Cardiac septum (tissue), 1 donor: ENCODE measurements at regions not wholly inside any gene's neighbourhood (a gene's known extent, or its start where the extent isn't known, plus 50 kb on each side); places are given as distances from the start of the nearest gene placed in this dataset.

Source experiments
- DNase-seq: peaks from one replicate; pipeline ENCODE4 v3.0.0-alpha.2; 2020; ENCODE audit warnings: low spot score
- intact Hi-C: fragments of 100-400 bp; cut with DNase I; formaldehyde crosslinking; loops from one replicate; pipeline ENCODE4 v1.14.0; 2022
- donor health status: DM: no; HTN: no; CAD: no.

DNA sequence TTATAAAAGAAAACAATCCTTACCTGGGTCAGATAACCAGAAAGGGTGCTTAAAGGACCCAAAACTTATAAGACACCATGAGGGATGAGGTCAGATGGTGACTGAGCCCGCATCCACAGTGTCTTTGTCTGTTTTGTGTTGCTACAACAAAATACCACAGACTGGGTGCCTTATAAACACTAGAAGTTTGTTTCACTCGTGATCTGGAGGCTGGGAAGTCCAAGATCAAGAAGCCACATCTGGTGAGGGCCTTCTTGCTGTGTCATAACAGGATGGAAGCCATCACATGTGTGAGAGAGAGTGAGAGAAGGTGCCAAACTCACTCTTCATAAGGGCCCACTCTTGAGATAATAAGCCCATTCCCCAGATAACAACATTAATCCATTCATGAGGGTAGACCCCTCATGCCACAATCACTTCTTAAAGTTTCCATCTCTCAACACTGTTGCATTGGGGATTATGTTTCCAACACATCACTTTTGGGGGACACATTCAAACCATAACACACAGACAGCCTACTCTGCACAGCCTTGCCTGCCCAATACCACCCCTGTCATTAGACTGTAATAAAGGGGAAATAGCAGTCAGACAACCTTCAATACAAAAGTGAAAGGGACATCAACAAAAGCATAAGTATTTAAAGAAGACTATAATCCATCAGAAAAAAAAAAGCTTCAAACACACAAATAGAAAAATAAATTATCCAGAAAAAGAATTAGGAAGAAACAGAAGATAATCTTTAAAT, 249.8 kb downstream of the ANAPC1 start:
- DNase-seq: no peak
- intact Hi-C loops: no loop called here

DNA sequence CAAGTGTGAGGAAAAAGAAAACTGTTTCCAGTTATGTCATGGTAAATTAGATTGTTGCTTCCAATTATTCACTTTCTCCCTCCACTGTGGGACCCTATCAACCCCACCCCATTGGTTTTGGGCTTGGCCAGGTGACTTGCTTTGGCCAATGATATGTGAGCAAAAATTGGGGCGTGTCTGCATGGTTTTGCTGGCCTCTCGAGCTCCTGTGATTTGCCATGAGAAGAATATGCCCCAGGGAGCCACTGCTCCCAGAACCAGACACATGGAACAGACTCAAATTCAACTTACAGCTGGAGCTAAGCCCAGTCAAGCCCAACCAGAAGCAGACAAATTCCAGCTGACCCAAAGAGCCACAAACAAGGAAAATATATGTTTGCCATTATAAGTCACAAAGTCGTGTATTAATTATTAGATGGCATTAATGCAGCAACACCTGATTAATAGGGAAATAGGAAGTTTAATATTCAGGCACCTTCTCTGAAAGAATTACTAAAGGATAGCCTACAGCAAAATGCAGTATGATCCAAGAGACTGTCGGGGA, 248.9 kb downstream of the ANAPC1 start:
- DNase-seq: no peak
- intact Hi-C loops: no loop called here

DNA sequence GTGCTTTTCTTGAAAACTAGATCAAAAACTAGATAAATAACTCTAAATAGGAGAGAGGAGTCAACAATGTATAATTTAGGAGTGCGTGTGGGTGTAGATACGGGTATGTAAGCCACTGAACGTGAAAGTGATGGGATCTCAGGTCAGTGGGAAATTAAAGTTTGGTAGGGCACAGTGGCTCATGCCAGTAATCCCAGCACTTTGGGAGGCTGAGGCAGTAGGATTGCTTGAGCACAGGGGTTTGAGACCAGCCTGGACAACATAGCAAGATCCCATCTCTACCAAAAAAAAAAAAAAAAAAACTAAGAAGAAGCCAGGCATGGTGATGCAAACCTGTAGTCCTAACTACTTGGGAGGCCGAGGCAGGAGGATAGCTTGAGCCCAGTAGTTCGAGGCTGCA, 247.1 kb downstream of the ANAPC1 start:
- no peak for DNase-seq
- intact Hi-C loops: no loop called here

- intact Hi-C loops: no loop called here
- DNase-seq: no peak
Observed at GRCh38 chr2:111638274-111638877, 245.6 kb downstream of the ANAPC1 start.

DNA sequence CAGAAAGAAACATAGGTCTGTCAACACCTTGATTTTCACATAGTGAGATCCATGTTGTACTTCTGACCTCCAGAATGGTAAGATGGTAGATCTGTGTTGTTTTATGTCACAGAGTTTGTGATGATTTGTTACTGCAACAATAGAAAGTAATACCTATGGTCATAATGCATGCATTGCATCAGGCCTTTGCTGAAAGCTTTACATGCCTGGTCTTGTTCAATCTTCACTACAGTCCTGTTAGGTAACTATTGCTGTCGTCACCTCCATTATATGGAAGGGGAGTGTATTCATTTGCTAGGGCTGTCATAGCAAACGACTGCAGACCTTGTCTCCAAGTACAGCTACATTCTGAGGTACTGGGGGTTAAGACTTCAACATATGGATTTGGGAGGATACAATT, 243.5 kb downstream of the ANAPC1 start:
- intact Hi-C loops: no loop called here
- no peak for DNase-seq

DNA sequence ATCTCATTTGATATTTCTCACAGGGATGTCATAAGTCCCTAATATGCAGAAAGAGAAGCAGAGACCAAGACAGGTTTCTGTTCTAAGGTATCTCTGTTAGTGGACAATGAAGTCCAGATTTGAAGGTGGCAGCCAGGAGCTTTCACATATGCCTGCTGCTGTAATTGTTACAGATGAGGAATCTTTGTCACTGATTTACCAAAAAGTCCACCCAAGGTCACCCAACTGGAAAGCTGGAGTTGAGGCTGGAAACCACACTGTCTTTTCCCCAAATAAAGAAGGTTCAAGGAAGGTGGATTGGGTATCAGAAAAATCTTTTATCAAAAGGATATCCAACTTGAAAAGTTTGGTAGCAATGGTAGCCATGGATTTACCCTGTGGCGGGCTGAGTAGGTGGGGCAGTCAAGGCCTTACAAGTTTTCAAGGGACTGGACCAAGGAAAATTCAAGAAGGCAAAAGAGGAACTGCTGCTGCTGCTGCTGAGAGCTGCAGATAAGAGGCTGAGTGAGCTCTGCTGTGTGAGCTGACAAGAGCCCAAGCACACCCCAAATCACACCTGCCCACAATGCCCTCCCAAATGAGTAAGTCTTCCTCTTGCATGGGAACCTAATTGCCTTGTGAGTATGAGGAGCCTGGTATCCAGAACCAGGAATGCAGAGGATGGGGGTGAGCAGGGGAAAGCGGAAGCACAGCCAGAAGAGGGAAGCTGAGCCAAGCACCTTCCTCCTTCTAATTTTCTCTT, 241.2 kb downstream of the ANAPC1 start:
- intact Hi-C loops: no loop called here

DNA sequence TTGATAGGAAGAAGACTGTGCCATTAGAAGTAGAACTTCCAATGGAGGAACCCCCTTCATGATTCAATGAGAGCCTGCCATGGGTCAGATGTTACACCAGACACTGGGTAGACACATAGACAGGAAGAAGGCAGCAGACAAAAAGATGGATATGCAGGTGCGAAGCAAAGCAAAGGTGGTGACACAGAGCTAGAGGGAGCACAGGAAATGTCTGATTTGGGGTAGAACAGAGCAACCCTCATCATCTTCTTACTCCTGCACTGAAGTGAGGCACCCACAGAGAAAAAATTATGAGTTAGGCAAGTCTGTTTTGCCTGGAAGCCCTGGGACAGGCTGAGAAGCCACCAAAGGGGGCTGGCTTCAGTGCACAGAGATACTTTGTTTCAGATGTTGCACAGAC, 240.2 kb downstream of the ANAPC1 start:
- intact Hi-C loops: no loop called here
- no peak for DNase-seq

More for the DNA sequence above, 241.2 kb downstream of the ANAPC1 start:
- DNase-seq: no peak

GRCh38 chr2:111647359-111647758, 236.6 kb downstream of the ANAPC1 start:
- intact Hi-C loops: no loop called here
- DNase-seq: no peak

- DNase-seq: no peak
- intact Hi-C loops: no loop called here
Observed at GRCh38 chr2:111652038-111652437, 232.0 kb downstream of the ANAPC1 start.

DNA sequence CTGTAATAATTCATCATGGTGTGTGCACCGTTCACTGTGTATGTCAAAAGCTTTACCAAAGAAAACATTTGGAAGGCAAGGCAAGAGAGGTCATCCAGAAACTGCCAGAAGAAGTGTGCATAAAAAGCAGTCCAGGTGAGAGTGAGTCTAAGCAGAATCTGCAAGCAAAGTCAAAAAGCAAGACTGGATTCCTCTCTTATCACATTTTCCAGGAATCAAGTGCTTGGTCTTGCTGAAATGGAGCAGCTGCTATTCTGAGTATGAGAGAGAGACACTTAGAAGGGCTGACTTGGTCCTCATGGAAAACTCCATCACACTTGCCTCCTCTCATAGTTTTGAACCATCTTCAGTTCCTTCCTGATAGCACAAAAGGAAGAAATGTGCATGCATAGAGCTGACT, 231.3 kb downstream of the ANAPC1 start:
- intact Hi-C loops: no loop called here
- no peak for DNase-seq

DNA sequence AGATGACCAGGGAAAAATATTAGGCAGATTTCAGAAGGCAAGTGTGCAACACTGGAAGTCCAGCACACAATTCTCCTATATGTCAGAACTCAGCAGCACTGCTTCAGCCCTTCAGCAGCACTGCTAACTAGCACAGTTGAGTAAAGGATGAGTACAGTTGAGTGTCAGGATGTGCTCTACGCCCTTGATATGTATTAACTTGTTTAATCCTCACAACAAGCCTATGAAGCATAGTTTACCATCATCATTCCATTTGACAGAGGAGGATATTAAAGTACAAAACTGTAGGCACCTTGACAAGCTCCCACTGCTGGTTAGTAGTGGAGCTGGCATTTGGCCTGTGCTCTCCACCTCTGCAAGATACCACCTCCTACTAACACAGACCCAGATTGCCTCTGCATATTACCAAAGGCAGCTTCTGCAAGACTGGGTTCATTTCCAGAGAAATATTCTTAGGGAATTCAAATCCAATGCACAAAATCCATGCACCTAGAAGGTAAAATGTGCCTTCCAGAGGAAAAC, 230.8 kb downstream of the ANAPC1 start:
- no peak for DNase-seq
- intact Hi-C loops: no loop called here

GRCh38 chr2:111653913-111654312, 230.1 kb downstream of the ANAPC1 start:
- no peak for DNase-seq
- intact Hi-C loops: no loop called here

DNA sequence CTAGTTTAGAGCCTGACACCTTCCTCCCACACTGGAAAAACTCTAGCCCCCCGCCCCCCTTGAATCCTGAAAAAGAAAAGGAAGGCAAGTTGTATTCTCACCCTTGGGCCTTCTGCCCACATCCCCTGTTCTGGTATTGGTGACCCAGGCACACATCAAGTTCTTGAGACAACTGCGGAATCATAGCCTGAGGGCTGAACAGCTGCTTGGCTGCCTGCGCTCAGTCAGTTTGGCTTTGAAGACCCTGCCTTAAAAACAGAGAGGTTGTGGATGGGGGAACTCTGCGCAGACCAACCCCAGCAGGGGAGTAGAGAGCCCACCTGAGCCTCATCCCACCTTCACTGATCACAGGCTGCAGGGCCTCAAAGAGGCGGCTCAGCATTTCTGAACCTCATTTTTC, 229.2 kb downstream of the ANAPC1 start:
- DNase-seq: no peak
- intact Hi-C loops: no loop called here

- intact Hi-C loops: no loop called here
- no peak for DNase-seq
Observed at GRCh38 chr2:111656436-111656835, 227.6 kb downstream of the ANAPC1 start.

GRCh38 chr2:111656894-111657293, 227.1 kb downstream of the ANAPC1 start:
- intact Hi-C loops: no loop called here
- no peak for DNase-seq

- intact Hi-C loops: no loop called here
- DNase-seq: no peak
Observed at GRCh38 chr2:111657351-111657975, 226.5 kb downstream of the ANAPC1 start.

DNA sequence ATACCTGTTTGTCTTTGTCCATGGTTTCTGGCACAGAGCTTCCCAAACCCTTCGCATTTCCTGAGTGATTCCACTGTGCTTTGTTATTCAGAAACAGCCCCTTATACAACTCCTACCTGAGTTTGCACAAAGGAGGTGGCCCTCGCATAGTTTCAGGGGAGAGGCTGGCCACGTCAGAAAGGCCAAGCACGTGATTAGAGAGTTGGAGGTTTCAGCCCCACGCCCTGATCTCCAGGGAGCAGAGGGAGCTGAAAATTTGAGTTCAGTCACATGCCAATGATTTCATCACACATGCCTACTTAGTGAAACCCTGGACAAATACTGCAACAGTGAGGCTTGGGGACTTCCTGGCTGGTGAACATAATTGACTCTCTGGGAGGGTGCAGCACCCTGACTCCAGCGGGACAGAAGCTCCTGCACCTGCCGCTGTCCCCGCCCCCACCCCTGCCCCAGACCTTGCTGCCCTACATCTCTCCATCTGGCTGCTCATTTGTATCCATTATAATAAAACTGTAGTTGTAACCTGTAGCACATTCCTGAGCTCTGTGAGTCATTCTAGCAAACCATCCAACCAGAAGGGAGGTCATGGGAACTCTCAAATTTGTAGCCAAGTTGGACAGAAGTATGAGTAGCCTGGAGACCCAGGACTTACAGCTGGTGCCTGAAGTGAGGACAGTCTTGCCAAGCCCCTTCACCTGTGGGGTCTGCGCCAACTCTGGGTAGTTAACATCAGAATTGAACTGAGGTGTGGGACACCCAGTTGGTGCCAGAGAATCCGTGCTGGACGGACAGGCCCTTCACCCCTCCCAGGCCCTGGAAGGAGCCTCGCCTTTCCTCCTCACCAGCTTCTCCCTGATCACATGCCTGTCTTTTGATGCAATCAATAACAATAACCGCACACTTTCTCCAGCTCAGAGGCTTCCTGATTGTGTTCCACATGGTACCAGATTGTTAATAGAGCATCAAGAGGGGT, 224.3 kb downstream of the ANAPC1 start:
- intact Hi-C loops: loop anchor here (10.0 kb wide), 1 partner anchor 845 kb away; no protein-coding TSS in a partner anchor
- DNase-seq: no peak

- intact Hi-C loops: loop anchor here (10.0 kb wide), 1 partner anchor 846 kb away; no protein-coding TSS in a partner anchor
- no peak for DNase-seq
Observed at GRCh38 chr2:111660811-111661210, 223.2 kb downstream of the ANAPC1 start.
